ENCODE measurements at regions not wholly inside any gene's neighbourhood (a gene's known extent, or its start where the extent isn't known, plus 50 kb on each side); places are given as distances from the start of the nearest gene placed in this dataset.

- TF ChIP-seq CTCF (IDR thresholded peaks at IDR 0.05; ENCODE audit: control insufficient read depth, insufficient read depth, low read depth, low read length, missing control alignments), result no peak
- DNase-seq (ENCODE audit: low read depth), result no peak
- H3K4me3 ChIP-seq (ENCODE audit: control insufficient read depth, low read depth, low read length), result no peak overlapping the region
Measured at GRCh38 chr2:129061069-129061768, 742.6 kb upstream of the HS6ST1 start.

- no peak overlapping the region for H3K4me3 ChIP-seq (ENCODE audit: control insufficient read depth, low read depth, low read length)
- DNase-seq (ENCODE audit: low read depth), result no peak
- no peak for TF ChIP-seq CTCF (IDR thresholded peaks at IDR 0.05; ENCODE audit: control insufficient read depth, insufficient read depth, low read depth, low read length, missing control alignments)
Measured at GRCh38 chr2:129061769-129062121, 743.1 kb upstream of the HS6ST1 start.

GRCh38 chr2:129062146-129062912 lies 743.7 kb upstream of the HS6ST1 start:
- no peak for TF ChIP-seq CTCF (IDR thresholded peaks at IDR 0.05; ENCODE audit: control insufficient read depth, insufficient read depth, low read depth, low read length, missing control alignments)
- no peak overlapping the region for H3K4me3 ChIP-seq (ENCODE audit: control insufficient read depth, low read depth, low read length)
- no peak for DNase-seq (ENCODE audit: low read depth)

- TF ChIP-seq CTCF (IDR thresholded peaks at IDR 0.05; ENCODE audit: control insufficient read depth, insufficient read depth, low read depth, low read length, missing control alignments), result no peak
- DNase-seq (ENCODE audit: low read depth), result no peak
- H3K4me3 ChIP-seq (ENCODE audit: control insufficient read depth, low read depth, low read length), result no peak overlapping the region
Measured at GRCh38 chr2:129067070-129067469, 748.4 kb upstream of the HS6ST1 start.

GRCh38 chr2:129067953-129068352 lies 749.3 kb upstream of the HS6ST1 start:
- TF ChIP-seq CTCF (IDR thresholded peaks at IDR 0.05; ENCODE audit: control insufficient read depth, insufficient read depth, low read depth, low read length, missing control alignments), result no peak
- no peak for DNase-seq (ENCODE audit: low read depth)
- H3K4me3 ChIP-seq (ENCODE audit: control insufficient read depth, low read depth, low read length), result no peak overlapping the region

- H3K4me3 ChIP-seq (ENCODE audit: control insufficient read depth, low read depth, low read length), result no peak overlapping the region
- no peak for TF ChIP-seq CTCF (IDR thresholded peaks at IDR 0.05; ENCODE audit: control insufficient read depth, insufficient read depth, low read depth, low read length, missing control alignments)
- DNase-seq (ENCODE audit: low read depth), result no peak
Measured at GRCh38 chr2:129068543-129068942, 749.9 kb upstream of the HS6ST1 start.
